ENCODE measurements at regions not wholly inside any gene's neighbourhood (a gene's known extent, or its start where the extent isn't known, plus 50 kb on each side); places are given as distances from the start of the nearest gene placed in this dataset.

DNA sequence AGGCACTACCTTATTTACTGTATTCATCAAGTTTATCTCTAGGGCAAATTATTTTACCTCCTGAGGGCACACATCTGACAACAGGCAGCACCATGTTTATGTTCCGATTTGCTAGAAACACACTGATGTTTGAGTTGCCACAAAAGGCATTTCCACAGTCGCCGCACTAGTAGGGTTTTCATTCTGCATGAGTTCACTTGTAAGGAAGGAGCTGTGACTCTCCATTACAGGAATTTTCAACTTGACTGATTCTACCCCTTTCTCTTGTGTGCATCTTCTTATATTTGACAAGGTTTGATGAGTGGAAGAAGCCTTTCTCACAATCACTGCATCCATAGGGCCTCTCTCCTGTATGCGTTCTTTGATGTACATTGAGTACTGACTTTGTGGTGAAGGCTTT, 455.9 kb upstream of the CNTN5 start:
- Histone ChIP-seq H3K4me1 (ENCODE audit: control insufficient read depth in 1 of 2, insufficient read depth in 2 of 2, low read length in 2 of 2) (no peaks in the 10 kb centered on the region), H4K20me1 (ENCODE audit: insufficient read depth, low read length) (no peaks in the 10 kb centered on the region), H3K9ac (ENCODE audit: insufficient read depth, low read length, poor library complexity, severe bottlenecking) (no peak overlapping the region), H3K4me2 (replicated peaks; ENCODE audit: extremely low read depth, low read length, poor library complexity, severe bottlenecking) (no peak overlapping the region), H3K36me3 (replicated peaks in 1 of 2; ENCODE audit: control insufficient read depth in 1 of 2, insufficient read depth in 2 of 2, low read length in 2 of 2) (no peaks in the 10 kb centered on the region), H3K4me3 (replicated peaks in 1 of 3; ENCODE audit: low read depth in 2 of 3, low read length in 3 of 3) (no peak overlapping the region), H3K79me2 (ENCODE audit: insufficient read depth, low read length) (no peaks in the 10 kb centered on the region), H3K27me3 (ENCODE audit: control insufficient read depth in 2 of 2, insufficient read depth in 2 of 2, low read length in 2 of 2) (no peaks in the 10 kb centered on the region), H2AFZ (ENCODE audit: insufficient read depth, low read depth, low read length, poor library complexity, severe bottlenecking) (no peak overlapping the region), H3K27ac (ENCODE audit: low read depth in 1 of 2, low read length in 2 of 2) (no peak overlapping the region), H3K9me3 (replicated peaks in 1 of 2; ENCODE audit: control insufficient read depth in 1 of 2, insufficient read depth in 1 of 2, low read length in 2 of 2) (peaks cover 4 to 9% of the 10 kb centered on the region in 2 donors)
- no peak for DNase-seq
- TF ChIP-seq, protein P1, sequence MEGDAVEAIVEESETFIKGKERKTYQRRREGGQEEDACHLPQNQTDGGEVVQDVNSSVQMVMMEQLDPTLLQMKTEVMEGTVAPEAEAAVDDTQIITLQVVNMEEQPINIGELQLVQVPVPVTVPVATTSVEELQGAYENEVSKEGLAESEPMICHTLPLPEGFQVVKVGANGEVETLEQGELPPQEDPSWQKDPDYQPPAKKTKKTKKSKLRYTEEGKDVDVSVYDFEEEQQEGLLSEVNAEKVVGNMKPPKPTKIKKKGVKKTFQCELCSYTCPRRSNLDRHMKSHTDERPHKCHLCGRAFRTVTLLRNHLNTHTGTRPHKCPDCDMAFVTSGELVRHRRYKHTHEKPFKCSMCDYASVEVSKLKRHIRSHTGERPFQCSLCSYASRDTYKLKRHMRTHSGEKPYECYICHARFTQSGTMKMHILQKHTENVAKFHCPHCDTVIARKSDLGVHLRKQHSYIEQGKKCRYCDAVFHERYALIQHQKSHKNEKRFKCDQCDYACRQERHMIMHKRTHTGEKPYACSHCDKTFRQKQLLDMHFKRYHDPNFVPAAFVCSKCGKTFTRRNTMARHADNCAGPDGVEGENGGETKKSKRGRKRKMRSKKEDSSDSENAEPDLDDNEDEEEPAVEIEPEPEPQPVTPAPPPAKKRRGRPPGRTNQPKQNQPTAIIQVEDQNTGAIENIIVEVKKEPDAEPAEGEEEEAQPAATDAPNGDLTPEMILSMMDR (IDR thresholded peaks at IDR 0.05): no peak
- Mint-ChIP-seq H3K27ac (no peak overlapping the region), H3K36me3 (no peaks in the 10 kb centered on the region), H3K4me1 (no peaks in the 10 kb centered on the region), H3K9me3 (peaks cover 2 to 11% (median 6%) of the 10 kb centered on the region in 7 donors), H3K27me3 (ENCODE audit: low read depth in 3 of 3) (no peaks in the 10 kb centered on the region), H3K4me3 (no peak overlapping the region)
- no CpG with 5 or more reads among the region's 4 CpGs for WGBS (ENCODE audit: insufficient coverage)
- intact Hi-C loops (cut with micrococcal nuclease): no loop called here

DNA sequence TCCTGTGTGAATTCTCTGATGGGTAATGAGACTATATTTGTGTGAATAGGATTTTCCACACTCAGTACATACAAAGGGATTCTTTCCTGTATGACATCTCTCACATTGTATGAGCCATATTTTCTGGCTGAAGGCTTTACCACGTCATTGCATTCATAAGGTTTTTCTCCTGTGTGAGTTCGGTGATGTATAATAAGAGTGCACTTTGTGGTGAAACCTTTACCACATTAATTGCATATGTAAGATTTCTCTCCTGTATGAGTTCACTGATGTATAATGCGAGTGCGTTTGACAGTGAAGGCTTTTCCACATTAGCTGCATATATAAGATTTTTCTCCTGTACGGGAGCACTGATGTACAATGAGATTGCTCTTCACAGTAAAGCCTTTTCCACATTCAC, 455.4 kb upstream of the CNTN5 start:
- TF ChIP-seq, protein P1 (IDR thresholded peaks at IDR 0.05): no peak
- Mint-ChIP-seq H3K36me3 (no peaks in the 10 kb centered on the region), H3K27ac (no peak overlapping the region), H3K9me3 (peaks cover 2 to 11% (median 6%) of the 10 kb centered on the region in 7 donors), H3K4me3 (no peak overlapping the region), H3K4me1 (no peaks in the 10 kb centered on the region), H3K27me3 (ENCODE audit: low read depth in 3 of 3) (no peaks in the 10 kb centered on the region)
- WGBS (ENCODE audit: insufficient coverage): no CpG with 5 or more reads among the region's 5 CpGs
- Histone ChIP-seq H4K20me1 (ENCODE audit: insufficient read depth, low read length) (no peaks in the 10 kb centered on the region), H3K36me3 (replicated peaks in 1 of 2; ENCODE audit: control insufficient read depth in 1 of 2, insufficient read depth in 2 of 2, low read length in 2 of 2) (no peaks in the 10 kb centered on the region), H3K27ac (ENCODE audit: low read depth in 1 of 2, low read length in 2 of 2) (no peak overlapping the region), H3K9me3 (replicated peaks in 1 of 2; ENCODE audit: control insufficient read depth in 1 of 2, insufficient read depth in 1 of 2, low read length in 2 of 2) (peaks cover 4 to 9% of the 10 kb centered on the region in 2 donors), H3K9ac (ENCODE audit: insufficient read depth, low read length, poor library complexity, severe bottlenecking) (no peak overlapping the region), H3K27me3 (ENCODE audit: control insufficient read depth in 2 of 2, insufficient read depth in 2 of 2, low read length in 2 of 2) (no peaks in the 10 kb centered on the region), H3K4me2 (replicated peaks; ENCODE audit: extremely low read depth, low read length, poor library complexity, severe bottlenecking) (no peak overlapping the region), H2AFZ (ENCODE audit: insufficient read depth, low read depth, low read length, poor library complexity, severe bottlenecking) (no peak overlapping the region), H3K79me2 (ENCODE audit: insufficient read depth, low read length) (no peaks in the 10 kb centered on the region), H3K4me1 (ENCODE audit: control insufficient read depth in 1 of 2, insufficient read depth in 2 of 2, low read length in 2 of 2) (no peaks in the 10 kb centered on the region), H3K4me3 (replicated peaks in 1 of 3; ENCODE audit: low read depth in 2 of 3, low read length in 3 of 3) (no peak overlapping the region)
- intact Hi-C loops (cut with micrococcal nuclease): no loop called here
- DNase-seq: no peak

Data from CD14-positive monocyte (primary cell).